GM18861 (cell line): ENCODE measurements at regions not wholly inside any gene's neighbourhood (a gene's known extent, or its start where the extent isn't known, plus 50 kb on each side); places are given as distances from the start of the nearest gene placed in this dataset.
"Not testable (repeated sequence)": the region's sequence is repeated elsewhere in the genome, so short reads cannot be mapped to it uniquely, and the experiment has no call there.

Experiments
- ATAC-seq: cut with Tn5 transposase; IDR thresholded peaks from one replicate; pipeline ENCODE4 v1.9.1; 2021; ENCODE audit not compliant: unreplicated experiment

DNA sequence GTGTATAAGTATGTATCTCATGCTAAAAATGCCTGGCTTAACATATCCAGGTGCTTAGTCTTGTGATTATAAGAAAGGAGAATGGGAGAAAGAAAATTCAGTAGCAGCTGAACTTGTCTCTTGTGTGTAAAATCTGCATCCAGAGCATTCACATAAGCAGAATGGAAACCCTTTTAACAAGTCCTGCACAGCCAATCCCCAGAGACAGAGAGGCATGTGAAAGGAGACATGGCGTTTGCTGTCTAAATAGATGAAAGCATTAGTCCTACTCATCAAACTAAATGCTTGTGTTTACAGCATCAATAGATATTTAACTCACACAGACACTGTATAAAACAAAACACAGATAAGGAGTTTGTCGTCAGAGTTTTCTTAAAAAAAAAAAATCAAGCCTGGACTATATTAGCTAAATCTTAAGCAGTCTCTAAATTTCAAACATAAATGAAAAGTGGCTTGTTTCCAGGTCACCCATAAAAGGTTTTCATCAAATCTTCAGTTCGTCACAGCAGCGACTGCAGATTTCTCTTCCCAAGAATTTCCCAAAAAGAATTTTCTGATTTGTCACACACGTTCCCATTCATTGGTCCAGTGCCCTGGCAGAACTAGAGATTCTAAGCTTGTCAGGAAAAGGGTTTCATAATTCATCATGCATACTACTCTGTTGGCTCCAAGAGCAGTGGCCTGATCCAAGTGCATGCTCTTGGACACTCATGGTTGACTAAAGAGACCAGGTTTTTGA lies 249.2 kb downstream of the BTG1 start:
- ATAC-seq: no peak

DNA sequence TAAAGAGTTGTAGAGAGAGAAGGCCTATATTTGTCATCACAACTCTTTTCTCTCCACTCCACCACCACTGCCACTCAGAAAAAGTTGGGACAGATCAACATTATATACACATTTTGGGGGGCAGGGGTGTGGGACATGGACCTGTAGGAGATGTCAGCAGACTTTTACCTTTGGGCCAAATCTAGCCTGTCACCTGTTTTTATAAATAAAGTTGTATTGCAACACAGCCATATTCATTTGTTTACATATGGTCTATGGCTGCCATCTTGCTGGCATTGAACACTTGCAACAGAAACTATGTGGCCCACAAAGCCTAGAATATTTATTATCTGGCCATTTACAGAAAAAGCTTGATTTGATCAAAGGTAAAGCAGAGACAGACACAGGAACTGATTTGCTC lies 250.7 kb downstream of the BTG1 start:
- no peak for ATAC-seq

DNA sequence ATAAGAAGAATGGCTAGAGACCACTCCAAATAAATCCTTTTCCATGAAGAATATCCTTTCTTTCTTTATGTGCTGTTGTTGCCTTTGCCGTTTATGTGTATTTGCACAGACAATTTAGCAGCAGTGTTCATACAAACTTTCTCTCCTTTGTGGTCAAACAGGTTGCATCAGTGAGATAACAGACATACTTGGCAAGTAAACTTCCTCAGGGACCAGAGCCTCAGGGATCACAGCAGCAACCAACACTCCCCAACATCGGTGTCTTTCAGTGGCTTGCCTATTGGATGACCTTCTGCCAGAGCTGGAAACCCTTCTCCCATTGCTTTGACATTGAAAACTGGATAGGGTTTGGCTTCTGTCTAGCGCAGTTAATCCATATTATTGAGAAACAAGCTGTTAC lies 252.2 kb downstream of the BTG1 start:
- ATAC-seq: no peak

DNA sequence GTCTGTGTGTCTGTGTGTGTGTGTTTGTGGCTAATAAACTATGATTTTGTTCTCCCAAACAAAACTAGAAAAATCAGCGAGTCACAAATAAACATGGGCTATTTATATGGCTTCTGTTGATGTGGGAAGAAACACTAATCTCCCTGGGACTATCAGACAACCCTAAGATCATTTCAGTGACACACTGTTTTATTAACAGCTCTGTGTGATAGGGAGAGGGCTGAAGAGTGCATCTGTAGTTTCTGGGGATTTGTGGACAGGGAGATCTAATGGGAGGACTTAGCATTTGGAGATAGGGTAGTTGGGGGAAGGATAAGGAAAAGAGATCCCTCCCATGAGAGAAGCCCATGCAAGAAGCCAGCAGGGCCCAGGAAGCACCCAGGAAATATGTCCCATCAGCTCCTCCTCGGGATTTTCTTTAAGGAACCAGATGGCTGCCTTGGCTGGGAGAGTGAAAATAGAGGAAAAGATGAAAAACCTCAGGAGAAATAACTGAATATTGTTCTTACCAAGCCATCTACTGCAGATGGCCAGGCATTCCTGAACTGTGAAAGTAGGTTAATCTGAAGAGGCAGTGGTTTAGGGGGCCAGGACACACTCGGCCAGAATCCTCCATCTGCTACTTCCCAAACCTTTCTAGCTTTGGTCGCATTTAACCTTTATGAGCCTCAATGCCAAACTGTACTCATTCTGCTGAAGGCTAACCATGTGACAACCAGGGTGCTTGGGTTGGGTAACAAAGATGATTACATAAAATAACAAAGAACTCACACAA lies 253.4 kb downstream of the BTG1 start:
- no peak for ATAC-seq

DNA sequence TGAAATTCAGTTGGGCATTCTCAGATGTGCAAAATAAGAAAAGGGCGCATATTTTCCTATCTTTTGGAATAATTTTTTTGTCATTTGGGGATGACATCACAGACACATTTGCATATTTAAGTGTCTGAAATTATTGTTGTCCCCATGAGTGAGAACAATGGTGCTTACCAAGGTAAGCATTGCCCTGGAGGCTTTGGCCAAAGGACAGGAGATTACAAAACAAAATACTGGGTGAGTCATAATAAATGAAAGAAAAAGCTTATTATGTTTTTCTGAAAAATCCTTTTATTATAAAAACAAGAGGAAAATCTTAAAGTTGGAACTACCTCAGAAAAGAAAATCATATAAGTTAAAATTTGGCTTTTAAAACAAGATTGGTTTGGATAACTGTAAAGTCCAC lies 254.9 kb downstream of the BTG1 start:
- no peak for ATAC-seq

DNA sequence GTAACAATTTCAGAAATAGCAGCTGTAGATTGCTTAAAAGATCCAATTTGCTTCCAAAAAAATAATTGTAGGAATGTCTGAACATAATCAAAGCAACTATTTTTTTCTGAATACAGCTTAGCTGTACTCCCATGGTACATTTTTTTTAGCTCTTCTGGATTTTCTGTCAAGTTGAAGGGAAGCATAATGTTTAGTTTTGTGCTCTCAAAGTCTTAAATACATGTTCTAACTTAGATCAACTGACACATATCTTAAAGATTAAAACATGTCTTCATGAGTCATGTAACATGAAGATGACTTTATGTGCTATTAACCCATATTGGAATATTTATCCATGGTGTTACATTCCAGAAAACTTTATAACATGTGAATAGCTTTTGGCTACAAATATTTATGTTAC lies 255.7 kb downstream of the BTG1 start:
- no peak for ATAC-seq

DNA sequence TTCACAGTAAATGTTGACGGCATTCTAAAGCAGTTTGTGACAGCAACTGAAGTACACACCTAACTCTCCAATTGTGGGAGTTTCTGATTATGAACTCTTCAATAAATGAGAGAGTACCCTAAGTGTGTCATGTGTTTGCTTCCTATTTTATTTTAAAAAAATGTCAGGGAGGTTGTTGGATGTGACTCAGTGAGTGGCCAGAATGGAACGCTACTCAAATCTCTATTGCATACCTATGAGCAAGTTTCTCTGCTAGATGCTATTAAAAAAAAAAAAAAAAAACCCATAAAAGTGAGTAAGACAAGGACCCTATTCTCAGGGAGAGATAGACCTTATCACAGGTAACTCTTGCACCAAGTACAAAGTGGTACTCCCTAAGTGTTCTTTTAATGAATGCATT lies 256.6 kb downstream of the BTG1 start:
- ATAC-seq: no peak

DNA sequence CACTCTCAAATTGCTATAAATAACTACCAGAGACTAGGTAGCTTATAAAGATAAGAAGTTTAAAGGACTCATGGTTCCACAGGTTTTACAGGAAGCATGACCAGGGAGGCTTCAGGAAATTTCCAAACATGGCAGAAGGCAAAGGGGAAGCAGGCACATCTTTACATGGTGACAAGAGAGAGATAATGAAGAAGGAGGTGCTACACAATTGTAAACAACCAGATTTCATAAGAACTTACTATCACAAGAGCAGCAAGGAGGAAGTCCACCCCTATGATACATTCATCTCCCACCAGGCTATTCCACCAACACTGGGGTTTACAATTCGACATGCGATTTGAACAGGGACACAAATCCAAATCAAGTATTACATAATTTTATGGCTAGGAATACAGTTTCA lies 257.7 kb downstream of the BTG1 start:
- ATAC-seq: no peak

DNA sequence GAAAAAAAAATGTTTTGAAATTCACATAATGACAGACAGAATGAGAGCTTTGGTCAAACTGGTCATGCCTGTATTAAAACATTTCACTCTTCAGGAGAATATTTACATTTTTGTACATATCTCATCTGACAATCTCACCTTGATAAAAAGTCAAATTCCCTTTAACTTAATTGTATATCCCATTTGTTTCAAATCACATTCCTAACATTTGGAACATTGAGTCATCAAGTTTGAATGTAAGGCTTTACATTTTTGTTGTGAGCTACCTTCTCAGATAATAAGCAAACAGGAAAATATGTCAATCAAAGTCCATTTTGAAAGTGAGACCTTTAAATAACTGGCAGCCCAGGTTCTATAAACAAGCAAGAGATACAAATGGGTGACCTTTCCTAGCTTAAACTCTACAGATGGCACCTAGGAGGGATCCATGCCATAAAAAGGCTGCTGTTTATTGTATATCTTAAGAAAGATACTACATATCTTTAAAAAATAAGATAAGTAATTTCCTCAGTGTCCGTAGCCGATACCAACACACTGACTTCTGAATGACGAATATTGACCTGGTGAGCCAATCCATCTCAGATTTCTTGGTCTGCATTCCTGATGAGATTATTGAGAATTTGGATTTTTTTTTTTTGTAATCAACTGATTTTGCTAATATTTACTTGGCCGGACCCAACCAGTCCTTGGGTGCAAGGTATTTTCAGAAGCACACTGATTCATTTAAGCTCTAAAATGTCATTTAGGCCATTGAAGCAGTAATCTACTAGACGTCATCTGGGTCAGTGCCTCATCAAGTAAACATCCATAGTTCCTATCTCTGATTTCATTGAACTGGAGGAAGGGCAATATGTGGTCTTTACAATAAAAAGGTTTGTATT lies 259.6 kb downstream of the BTG1 start:
- ATAC-seq: no peak

DNA sequence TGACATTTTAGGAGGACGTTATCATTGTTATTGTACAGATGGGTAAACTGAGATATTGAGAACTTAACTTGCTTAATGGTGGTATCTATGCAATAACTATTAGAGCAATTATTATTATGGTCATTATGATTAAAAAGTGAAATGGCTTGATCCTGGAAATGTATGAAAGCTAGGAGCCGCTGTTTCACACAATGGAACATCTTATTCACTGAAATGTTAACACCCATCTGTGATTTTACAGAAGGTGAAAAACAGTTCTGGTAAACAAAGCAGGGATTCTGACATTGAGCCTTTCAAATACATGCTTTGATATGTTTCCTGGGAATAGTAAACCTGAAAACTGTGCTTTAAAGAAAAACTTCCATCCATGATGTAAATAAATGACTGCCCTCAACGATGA lies 261.4 kb downstream of the BTG1 start:
- no peak for ATAC-seq

DNA sequence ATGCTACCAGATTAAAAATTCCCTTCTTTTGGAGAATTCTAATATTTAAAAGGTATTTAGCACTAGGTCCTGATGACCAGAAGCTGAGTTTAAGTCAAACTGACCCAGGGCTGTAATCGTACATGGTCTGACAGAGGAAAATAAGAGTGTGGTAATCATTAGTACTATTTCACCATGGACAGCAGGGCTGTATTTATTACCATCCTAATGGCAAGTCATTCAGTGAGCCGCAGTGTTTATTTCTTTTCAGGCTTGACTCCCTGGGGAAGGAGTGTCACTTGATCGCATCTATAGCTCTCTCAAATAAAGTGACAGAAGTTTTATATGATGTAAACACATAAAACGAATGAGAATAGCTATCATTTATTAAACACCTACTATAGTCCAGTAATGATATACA lies 261.8 kb downstream of the BTG1 start:
- no peak for ATAC-seq

DNA sequence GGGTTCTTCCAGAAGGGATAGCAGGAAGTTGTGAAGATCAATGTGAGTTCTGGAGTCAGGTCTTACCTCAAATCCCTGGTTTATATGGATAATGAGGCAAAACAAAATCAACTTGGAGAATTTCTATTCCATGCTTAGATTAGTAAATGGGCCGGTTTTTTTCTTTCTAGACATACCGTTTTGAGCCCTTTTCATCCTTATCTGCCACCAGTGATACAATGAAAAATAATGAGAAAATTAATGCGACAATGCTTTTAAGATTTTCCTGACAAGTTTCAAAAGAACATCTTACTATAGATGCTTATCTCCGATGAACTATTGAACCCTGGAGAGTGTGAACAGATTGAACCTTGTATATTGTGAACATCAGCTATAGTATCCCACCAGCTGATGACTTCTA lies 262.7 kb downstream of the BTG1 start:
- ATAC-seq: no peak

DNA sequence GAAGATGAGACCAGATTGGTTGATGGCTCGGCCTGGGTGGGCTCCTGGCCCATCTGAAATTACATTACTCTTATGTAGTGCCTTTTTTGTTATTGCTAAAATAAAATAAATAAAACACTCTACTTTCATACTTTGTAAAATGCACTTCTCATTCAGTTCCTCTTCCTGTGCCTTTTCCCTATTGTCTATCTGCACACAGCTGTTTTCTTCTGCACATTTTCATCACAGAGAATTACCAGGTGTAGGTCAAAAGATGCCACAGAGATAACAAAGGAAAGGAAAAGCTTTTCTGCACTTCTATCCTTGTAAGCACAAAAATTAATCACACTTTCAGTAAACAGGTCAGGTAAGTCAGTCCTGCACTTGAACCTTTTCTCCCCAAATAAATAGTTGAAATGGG lies 265.1 kb downstream of the BTG1 start:
- ATAC-seq: no peak

DNA sequence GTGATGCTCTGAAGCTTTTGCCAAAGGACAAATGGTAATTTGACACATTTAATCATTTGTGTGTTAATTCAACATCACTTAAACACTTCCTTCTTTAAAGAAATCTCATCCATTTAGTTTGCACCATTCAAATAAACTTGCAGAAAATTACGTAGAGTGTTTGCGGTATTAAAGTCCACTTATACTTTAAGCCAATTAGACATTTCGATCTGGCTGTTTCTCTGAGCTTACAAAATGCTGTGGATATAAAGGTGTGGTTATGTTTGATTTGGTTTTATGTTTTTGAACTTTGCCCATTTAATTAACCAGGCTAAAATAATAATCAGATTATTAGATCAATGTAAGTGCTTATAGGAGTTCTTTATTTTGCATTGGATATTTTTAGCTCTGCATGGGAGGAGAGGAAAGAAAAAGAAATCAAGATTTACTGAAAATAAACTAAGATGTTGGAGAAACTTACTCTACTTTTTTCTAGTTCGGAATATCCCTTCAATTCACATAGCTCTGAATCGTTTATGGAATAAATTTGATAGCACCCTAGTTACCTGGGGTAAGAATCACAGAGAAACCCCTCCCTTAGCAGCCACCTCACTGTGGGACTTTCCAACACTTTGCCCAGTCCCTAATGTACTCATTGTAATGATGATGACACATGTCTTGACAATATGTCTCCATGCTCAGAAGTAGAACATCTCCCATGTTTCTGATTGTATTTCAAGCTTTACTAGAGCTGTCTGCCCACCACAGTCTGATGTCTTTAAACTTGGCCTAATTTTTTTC lies 268.0 kb downstream of the BTG1 start:
- ATAC-seq: no peak

DNA sequence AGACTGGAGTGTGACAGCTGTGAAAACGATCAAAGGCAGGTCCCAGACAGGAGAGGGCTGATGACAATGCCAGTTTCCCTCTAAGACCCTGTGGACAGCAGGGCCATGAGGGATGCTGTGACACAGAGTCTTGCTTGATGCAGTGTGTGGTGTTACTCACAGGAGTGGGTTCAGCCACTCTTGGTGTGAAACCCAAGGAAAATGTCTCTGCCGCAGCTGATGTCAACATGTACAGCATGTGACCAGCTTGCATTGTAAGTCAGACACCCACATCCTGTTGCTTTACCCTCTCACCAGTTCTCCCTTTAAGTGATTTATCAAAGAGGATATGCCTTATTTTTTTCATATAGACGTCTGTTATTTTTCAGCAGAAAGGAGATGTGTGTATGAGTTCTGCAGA lies 268.6 kb downstream of the BTG1 start:
- ATAC-seq: peak; percentile 95

DNA sequence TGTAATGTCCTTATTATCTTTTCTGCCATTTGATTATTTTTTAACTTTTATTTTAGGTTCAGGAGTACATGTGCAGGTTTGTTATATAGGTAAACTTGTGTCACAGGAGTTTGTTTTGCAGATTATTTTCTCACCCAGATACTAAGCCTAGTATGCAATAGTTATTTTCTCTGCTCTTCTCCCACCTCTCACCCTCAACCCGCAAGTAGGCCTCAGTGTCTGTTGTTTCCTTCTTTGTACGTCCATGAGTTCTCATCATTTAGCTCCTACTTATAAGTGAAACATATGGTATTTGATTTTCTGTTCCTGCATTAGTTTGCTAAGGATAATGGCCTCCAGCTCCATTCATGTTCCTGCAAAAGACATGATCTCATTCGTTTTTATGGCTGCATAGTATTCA lies 270.0 kb downstream of the BTG1 start:
- not testable (repeated sequence) for ATAC-seq

DNA sequence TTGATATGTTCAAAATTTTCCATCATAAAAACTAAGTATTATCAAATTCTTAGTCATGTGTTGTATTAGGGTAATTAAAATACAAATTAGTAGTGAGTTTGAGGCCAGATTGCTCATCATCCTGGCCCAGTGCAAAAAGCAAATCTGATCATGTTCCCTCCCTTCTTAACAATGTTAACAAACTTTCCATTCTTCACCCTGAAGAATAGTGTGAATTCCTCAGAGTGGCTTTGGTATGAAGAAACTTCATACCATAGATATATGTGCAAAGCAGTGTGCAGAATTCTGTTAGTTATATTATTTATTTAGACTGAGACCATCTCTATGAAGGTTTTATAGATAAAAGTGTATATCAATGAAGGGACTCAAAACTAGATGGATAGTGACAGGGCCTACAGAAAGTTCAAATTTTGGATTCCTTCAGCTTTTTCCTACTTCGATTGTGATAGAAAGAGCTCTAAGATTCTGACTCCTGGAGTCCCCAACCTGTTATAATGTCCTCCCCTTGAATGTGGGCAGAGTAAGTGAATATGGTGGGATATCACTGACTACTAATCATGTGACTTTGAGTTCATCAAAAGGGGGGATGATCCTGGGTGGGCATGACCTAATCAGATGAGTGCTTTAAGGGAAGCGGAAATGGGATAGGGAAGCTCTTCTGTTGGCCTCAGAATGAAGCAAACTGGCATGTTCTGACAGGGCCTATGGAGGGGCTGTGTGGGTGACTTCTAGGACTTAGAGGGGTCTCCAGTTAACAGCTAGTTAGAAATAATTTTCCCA lies 271.4 kb downstream of the BTG1 start:
- ATAC-seq: no peak

DNA sequence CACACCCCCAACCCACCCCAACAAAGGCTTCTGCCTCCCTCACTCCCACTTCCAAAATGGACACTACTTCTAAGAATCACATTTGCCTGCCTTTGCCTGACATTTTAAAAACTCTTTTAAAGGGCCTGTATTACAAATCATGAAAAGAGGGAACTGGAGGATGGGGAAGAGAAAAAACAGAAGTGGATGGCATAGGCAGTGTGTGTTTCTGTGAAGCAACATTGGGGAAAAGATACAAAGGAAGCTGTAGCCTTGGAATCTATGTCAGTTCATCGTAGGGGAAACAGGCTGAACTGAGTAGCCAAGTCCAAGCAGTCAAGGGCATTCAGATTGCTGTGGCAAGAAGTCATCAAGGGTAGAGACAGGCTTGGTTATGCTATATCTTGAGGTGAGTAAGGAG lies 273.9 kb downstream of the BTG1 start:
- ATAC-seq: no peak

DNA sequence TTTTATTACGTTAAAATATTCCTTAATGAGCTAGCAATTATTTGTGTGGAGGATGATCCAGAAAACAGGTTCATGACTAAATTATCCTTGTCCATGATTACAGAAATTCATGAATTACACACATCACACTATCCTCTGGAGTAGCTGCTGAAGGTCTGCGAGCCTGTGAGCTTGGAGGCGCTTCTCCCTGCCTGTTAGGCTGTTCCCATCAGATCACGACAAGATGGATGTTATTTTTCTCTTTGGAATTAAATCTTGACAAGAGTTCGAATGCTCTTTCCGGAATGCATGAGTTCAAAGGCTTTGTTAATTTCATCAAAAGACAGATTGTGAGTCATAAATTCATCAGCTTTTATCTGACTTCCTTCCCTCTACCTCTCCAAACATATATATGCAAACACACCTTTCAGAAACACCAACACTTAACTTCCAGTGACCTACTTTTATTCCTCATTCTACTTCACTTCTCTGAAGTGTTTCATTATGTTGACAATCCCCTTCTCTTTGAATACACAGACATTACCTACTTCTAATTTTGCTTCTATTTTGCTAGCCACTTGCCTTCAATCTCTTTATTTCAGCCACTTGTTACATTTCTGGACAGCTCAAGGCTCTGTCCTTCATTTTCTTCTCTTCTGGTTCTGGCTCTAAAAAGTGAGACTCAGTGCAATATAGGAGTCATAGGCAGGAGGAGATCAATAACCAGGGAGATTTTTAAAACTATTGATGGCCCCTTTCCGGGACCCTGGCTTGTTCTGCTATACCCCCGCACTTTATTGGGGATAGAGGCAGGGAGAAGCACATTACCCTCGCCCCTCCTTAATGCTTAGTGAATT lies 274.6 kb downstream of the BTG1 start:
- no peak for ATAC-seq
